Type B pancreatic cell (in vitro differentiated cells): ENCODE measurements at regions not wholly inside any gene's neighbourhood (a gene's known extent, or its start where the extent isn't known, plus 50 kb on each side); places are given as distances from the start of the nearest gene placed in this dataset.

ENCODE experiments used
- DNase-seq: peaks from one replicate; pipeline ENCODE4 v3.0.0; 2021; ENCODE audit warnings: mixed read lengths; ENCODE audit not compliant: unreplicated experiment; ENCODE audit errors: extremely low spot score
- H3K27ac Mint-ChIP-seq: 2 replicates; pipeline ENCODE4 v1.8.0; 2021; ENCODE audit warnings: mild to moderate bottlenecking, mixed read lengths
- H3K27me3 Mint-ChIP-seq: 2 replicates; pipeline ENCODE4 v1.8.0; 2021; ENCODE audit warnings: mixed read lengths
- H3K36me3 Mint-ChIP-seq: 2 replicates; pipeline ENCODE4 v1.8.0; 2021; ENCODE audit warnings: mixed read lengths
- H3K4me1 Mint-ChIP-seq: one replicate; pipeline ENCODE4 v1.8.0; 2021; ENCODE audit warnings: mixed read lengths; ENCODE audit not compliant: unreplicated experiment
- H3K4me3 Mint-ChIP-seq: 2 replicates; pipeline ENCODE4 v1.8.0; 2021; ENCODE audit warnings: mild to moderate bottlenecking, mixed read lengths
- H3K9me3 Mint-ChIP-seq: 2 replicates; pipeline ENCODE4 v1.8.0; 2021; ENCODE audit warnings: mixed read lengths
- CTCF ChIP-seq: fragments of 200-600 bp; sonication (generic); conservative IDR thresholded peaks from 2 replicates; pipeline ENCODE4 v1.5.0; 2021; ENCODE audit warnings: antibody characterized with exemption, mild to moderate bottlenecking

DNA sequence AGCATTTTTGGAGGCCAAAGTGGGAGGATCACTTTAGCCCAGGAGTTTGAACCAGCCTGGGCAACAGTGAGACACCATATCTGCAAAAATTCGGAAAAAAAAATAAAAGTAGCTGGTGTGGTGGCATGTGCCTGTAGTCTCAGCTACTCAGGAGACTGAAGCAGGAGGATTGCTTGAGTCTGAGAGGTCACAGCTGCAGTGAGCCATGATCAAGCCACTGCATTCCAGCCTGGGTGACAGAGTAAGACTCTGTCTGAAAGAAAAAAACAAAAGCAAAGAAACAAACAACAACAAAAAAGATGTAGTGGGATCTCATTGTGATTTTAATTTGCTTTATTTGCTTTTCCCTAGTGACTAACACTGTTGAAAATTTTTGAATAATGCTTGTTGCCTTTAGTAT is 394.7 kb upstream of the KLHL1 start:
- Mint-ChIP-seq H3K27me3 (no peaks in the 10 kb centered on the region), H3K4me3 (no peak overlapping the region), H3K27ac (no peak overlapping the region), H3K4me1 (no peaks in the 10 kb centered on the region), H3K36me3 (no peaks in the 10 kb centered on the region), H3K9me3 (no peaks in the 10 kb centered on the region)
- no peak for DNase-seq
- TF ChIP-seq CTCF: no peak

DNA sequence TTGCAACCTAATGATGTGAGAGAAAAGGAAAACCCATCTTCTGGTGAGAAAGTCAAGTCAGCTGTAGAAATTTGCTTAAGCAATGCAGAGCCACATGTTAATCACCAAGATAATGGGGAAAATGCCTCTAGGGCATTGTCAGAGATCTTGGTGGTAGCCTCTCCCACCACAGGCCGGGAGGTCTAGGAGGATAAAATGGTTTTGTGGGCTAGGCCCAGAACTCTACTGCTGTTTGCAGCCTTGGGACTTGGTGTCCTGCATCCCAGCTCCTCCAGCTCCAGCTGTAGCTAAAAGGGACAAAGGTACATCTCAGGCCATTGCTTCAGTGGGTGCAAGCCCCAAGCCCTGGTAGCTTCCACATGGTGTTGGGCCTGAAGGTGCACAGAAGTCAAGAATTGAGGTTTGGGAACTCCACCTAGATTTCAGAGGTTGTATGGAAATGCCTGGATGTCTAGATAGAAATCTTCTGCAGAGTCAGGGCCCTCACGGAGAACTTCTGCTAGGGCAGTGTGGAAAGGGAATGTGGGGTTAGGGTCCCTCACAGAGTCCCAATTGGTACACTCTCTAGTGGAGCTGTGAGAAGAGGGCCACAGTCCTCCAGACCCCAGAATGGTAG is 382.2 kb upstream of the KLHL1 start:
- TF ChIP-seq CTCF: no peak
- DNase-seq: no peak
- Mint-ChIP-seq H3K36me3 (no peaks in the 10 kb centered on the region), H3K27ac (no peak overlapping the region), H3K4me1 (no peaks in the 10 kb centered on the region), H3K4me3 (no peak overlapping the region), H3K9me3 (peaks cover 5% of the 10 kb centered on the region), H3K27me3 (no peaks in the 10 kb centered on the region)

GRCh38 chr13:70484931-70485330 is 376.7 kb upstream of the KLHL1 start:
- Mint-ChIP-seq H3K4me1 (no peaks in the 10 kb centered on the region), H3K9me3 (peaks cover 1% of the 10 kb centered on the region), H3K4me3 (no peak overlapping the region), H3K27ac (no peak overlapping the region), H3K36me3 (no peaks in the 10 kb centered on the region), H3K27me3 (no peaks in the 10 kb centered on the region)
- TF ChIP-seq CTCF: no peak
- DNase-seq: no peak

GRCh38 chr13:70483599-70484276 is 375.5 kb upstream of the KLHL1 start:
- no peaks in the 10 kb centered on the region for H3K36me3 Mint-ChIP-seq
- no peaks in the 10 kb centered on the region for H3K9me3 Mint-ChIP-seq
- H3K27me3 Mint-ChIP-seq: no peaks in the 10 kb centered on the region
- no peak for TF ChIP-seq CTCF
- H3K4me1 Mint-ChIP-seq: no peaks in the 10 kb centered on the region
- no peak for DNase-seq
- H3K27ac Mint-ChIP-seq: no peak overlapping the region
- H3K4me3 Mint-ChIP-seq: no peak overlapping the region

DNA sequence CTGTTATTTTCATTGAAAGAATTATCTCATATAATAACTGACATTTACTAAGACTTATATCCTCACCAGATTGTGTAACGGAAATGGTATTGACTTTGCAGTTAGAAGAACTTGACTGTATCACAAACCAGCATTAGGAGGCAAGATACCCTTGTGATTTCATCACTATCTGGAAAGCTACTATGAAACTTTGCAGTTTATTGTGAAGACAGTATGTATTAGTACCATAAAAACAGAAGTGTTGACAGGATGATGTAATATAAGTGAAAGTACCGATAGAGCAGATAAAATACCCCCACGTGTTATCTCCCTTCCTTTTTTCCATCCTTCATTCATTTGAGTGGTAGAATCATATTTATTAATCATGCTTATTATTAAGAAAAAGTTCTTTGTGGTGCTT is 365.7 kb upstream of the KLHL1 start:
- Mint-ChIP-seq H3K4me3 (no peak overlapping the region), H3K27ac (no peak overlapping the region), H3K4me1 (no peaks in the 10 kb centered on the region), H3K9me3 (no peaks in the 10 kb centered on the region), H3K36me3 (no peaks in the 10 kb centered on the region), H3K27me3 (no peaks in the 10 kb centered on the region)
- DNase-seq: no peak
- no peak for TF ChIP-seq CTCF
